C4-2B (cell line): ENCODE measurements at regions not wholly inside any gene's neighbourhood (a gene's known extent, or its start where the extent isn't known, plus 50 kb on each side); places are given as distances from the start of the nearest gene placed in this dataset.

ENCODE experiments used
- CTCF ChIP-seq: fragments of 450-650 bp; conservative IDR thresholded peaks from 2 replicates; pipeline ENCODE4 v1.5.1; 2017; ENCODE audit warnings: mild to moderate bottlenecking
- ZFX ChIP-seq: fragments of 450-650 bp; IDR thresholded peaks from 2 replicates; pipeline ENCODE4 v1.6.1; 2017

- no peak for TF ChIP-seq ZFX
- no peak for TF ChIP-seq CTCF
Observed at GRCh38 chr9:118330191-118330986, 626.2 kb downstream of the TLR4 start.
